Uterus (tissue), 3 donors: ENCODE measurements at regions not wholly inside any gene's neighbourhood (a gene's known extent, or its start where the extent isn't known, plus 50 kb on each side); places are given as distances from the start of the nearest gene placed in this dataset.

ENCODE experiments used
- DNase-seq, 2 donors: peaks; one replicate each; pipeline ENCODE4 v3.0.0-alpha.2; 2019 to 2020
- H3K27ac ChIP-seq, 2 donors: fragments of 200-600 bp; sonication (generic); 1 replicate in 1 of 2; 2 replicates in 1 of 2; pipeline ENCODE4 v1.5.1; 2016 to 2018
- H3K27me3 ChIP-seq, 2 donors: fragments of 200-600 bp; sonication (generic); one replicate each; pipeline ENCODE4 v1.5.1; 2018 to 2019; ENCODE audit warnings: control low read depth in 1 of 2
- H3K36me3 ChIP-seq, 2 donors: fragments of 200-600 bp; sonication (generic); one replicate each; pipeline ENCODE4 v1.5.1; 2019; ENCODE audit warnings: control low read depth in 1 of 2
- H3K4me1 ChIP-seq, 2 donors: fragments of 200-600 bp; sonication (generic); one replicate each; pipeline ENCODE4 v1.5.1; 2018 to 2019; ENCODE audit warnings: control low read depth in 1 of 2
- H3K4me3 ChIP-seq, 2 donors: fragments of 200-600 bp; sonication (generic); 1 replicate in 1 of 2; 2 replicates in 1 of 2; pipeline ENCODE4 v1.5.1; 2018 to 2019; ENCODE audit warnings: mild to moderate bottlenecking in 1 of 2
- H3K9me3 ChIP-seq, 2 donors: fragments of 200-600 bp; sonication (generic); one replicate each; pipeline ENCODE4 v1.5.1; 2019; ENCODE audit warnings: control low read depth in 1 of 2
- CTCF ChIP-seq, 4 experiments: fragments of 200-600 bp in 2 of 4; fragments of 450-650 bp in 2 of 4; sonication (generic) in 2 of 4; IDR thresholded peaks; one replicate each; pipeline ENCODE4 v1.5.1; 2016 to 2019; ENCODE audit warnings: antibody characterized with exemption in 4 of 4, mild to moderate bottlenecking in 2 of 4, moderate library complexity in 1 of 4
- POLR2A ChIP-seq, 2 donors: fragments of 450-650 bp; IDR thresholded peaks; one replicate each; pipeline ENCODE4 v1.6.1; 2016; ENCODE audit warnings: antibody characterized with exemption in 2 of 2, mild to moderate bottlenecking in 1 of 2, moderate library complexity in 1 of 2
- intact Hi-C: fragments of 100-400 bp; cut with DNase I; formaldehyde crosslinking; loops from one replicate; pipeline ENCODE4 v1.15.1; 2023; ENCODE audit warnings: low total_unique reads
- donor health status: DM: yes; HTN: yes; CAD: no.

DNA sequence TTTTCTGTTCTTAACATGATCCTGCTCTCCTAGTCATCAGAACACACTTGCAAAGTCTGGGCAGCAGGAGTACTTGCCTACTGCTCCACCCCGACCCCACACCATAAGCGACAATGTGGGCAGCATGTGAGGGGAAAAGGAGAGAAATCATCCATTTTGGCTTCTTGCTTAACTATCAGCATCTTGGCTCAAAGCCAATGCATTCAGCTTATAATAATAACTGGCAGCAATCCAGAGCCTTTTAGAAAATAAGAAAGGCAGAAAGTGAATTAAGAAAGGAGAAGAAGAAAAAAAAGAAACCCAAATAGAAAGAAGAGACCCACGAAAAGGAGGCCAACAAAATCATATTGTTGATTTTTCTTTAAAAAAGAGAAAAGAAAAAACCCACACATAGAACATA is 930.8 kb downstream of the BCL11B start:
- H3K27ac ChIP-seq: no peak overlapping the region
- no peaks in the 10 kb centered on the region for H3K27me3 ChIP-seq
- intact Hi-C loops: no loop called here
- DNase-seq: no peak
- TF ChIP-seq CTCF (IDR thresholded peaks at IDR 0.05) (no peak), POLR2A (IDR thresholded peaks at IDR 0.05) (no peak)
- H3K4me1 ChIP-seq: no peaks in the 10 kb centered on the region
- no peak overlapping the region for H3K4me3 ChIP-seq
- no peaks in the 10 kb centered on the region for H3K36me3 ChIP-seq
- no peaks in the 10 kb centered on the region for H3K9me3 ChIP-seq

- no peaks in the 10 kb centered on the region for H3K9me3 ChIP-seq
- no peaks in the 10 kb centered on the region for H3K36me3 ChIP-seq
- H3K4me1 ChIP-seq: no peaks in the 10 kb centered on the region
- no peak overlapping the region for H3K4me3 ChIP-seq
- H3K27ac ChIP-seq: no peak overlapping the region
- DNase-seq: no peak
- intact Hi-C loops: no loop called here
- TF ChIP-seq POLR2A (IDR thresholded peaks at IDR 0.05) (no peak), CTCF (IDR thresholded peaks at IDR 0.05) (no peak)
- no peaks in the 10 kb centered on the region for H3K27me3 ChIP-seq
Measured at GRCh38 chr14:98345161-98345560, 926.8 kb downstream of the BCL11B start.

- intact Hi-C loops: no loop called here
- no peak for DNase-seq
- TF ChIP-seq CTCF (IDR thresholded peaks at IDR 0.05) (no peak), POLR2A (IDR thresholded peaks at IDR 0.05) (no peak)
- H3K4me3 ChIP-seq: no peak overlapping the region
- no peaks in the 10 kb centered on the region for H3K36me3 ChIP-seq
- no peaks in the 10 kb centered on the region for H3K4me1 ChIP-seq
- H3K9me3 ChIP-seq: no peaks in the 10 kb centered on the region
- no peaks in the 10 kb centered on the region for H3K27me3 ChIP-seq
- H3K27ac ChIP-seq: no peak overlapping the region
Measured at GRCh38 chr14:98347686-98348085, 924.3 kb downstream of the BCL11B start.

DNA sequence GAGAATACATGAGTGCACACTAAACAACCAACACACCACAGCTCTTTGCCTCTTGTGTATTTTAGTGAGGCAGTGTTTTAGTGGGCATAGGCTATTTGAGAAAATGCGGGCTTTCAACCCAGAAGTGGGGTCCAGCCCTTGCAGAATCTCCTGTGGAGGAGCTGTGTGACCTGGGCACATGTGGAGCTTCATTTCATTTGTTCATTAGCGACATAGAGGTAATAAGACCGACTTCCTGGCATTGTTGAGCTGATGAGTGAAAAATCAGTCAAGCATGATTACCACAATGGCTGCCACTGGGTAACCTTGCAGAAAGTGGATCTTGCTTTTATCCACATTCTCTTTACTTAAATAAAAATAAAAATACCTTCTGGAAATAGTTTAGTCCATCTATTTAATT is 923.5 kb downstream of the BCL11B start:
- Histone ChIP-seq H3K4me1 (no peaks in the 10 kb centered on the region), H3K27me3 (no peaks in the 10 kb centered on the region), H3K4me3 (no peak overlapping the region), H3K36me3 (no peaks in the 10 kb centered on the region), H3K9me3 (no peaks in the 10 kb centered on the region), H3K27ac (no peak overlapping the region)
- no peak for TF ChIP-seq POLR2A (IDR thresholded peaks at IDR 0.05)
- no peak for TF ChIP-seq CTCF (IDR thresholded peaks at IDR 0.05)
- DNase-seq: no peak
- intact Hi-C loops: no loop called here

GRCh38 chr14:98350213-98350612 is 921.8 kb downstream of the BCL11B start:
- H3K36me3 ChIP-seq: no peaks in the 10 kb centered on the region
- no peaks in the 10 kb centered on the region for H3K9me3 ChIP-seq
- H3K4me1 ChIP-seq: no peaks in the 10 kb centered on the region
- H3K4me3 ChIP-seq: no peak overlapping the region
- DNase-seq: no peak
- H3K27ac ChIP-seq: no peak overlapping the region
- H3K27me3 ChIP-seq: no peaks in the 10 kb centered on the region
- TF ChIP-seq POLR2A (IDR thresholded peaks at IDR 0.05): no peak
- TF ChIP-seq CTCF (IDR thresholded peaks at IDR 0.05): no peak
- intact Hi-C loops: no loop called here
